ENCODE measurements at regions not wholly inside any gene's neighbourhood (a gene's known extent, or its start where the extent isn't known, plus 50 kb on each side); places are given as distances from the start of the nearest gene placed in this dataset.

DNA sequence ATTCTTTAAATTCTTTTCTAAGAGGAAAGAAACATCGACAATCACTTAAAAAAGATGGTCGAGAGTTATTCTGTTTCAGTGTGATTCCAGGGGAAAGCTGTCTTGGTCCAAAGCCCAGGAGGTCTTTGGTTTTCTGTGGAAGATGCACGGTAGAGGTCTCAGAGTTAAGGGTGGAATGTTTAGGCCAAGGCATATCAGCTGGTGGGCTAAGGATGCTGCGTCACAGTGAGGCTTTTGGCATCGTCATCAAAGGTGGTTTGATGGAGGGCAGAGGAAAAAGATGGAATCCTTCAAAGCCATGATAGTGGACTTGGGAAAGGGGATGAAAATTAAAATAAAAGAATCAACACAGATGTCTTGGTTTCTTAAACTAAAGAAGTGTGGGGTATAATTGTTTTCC is 137.3 kb upstream of the ANKH start:
- TF ChIP-seq POLR2A (IDR thresholded peaks at IDR 0.05; ENCODE audit: low read depth, low read length) (no peak), POLR2AphosphoS5 (IDR thresholded peaks at IDR 0.05; ENCODE audit: insufficient read depth, low read depth, low read length) (no peak), CTCF (IDR thresholded peaks at IDR 0.05; ENCODE audit: extremely low read depth in 1 of 2, insufficient read depth in 1 of 2, low read depth in 1 of 2, low read length in 2 of 2) (no peak)

All from endothelial cell of umbilical vein (primary cell).